SK-N-SH (cell line): ENCODE measurements at regions not wholly inside any gene's neighbourhood (a gene's known extent, or its start where the extent isn't known, plus 50 kb on each side); places are given as distances from the start of the nearest gene placed in this dataset.
A peak's percentile ranks its signal among the peaks of the same experiment; 100 is the strongest.

Experiments used
- CTCF ChIA-PET: fragments of 300-600, 350-600 bp; formaldehyde crosslinking; extraction: SDS; loops from one replicate; lab custom pipeline; 2021; lab: Yijun Ruan, JAX
- POLR2A ChIA-PET: fragments of 350-600 bp; sonication (Branson Sonifier 250); formaldehyde crosslinking; extraction: SDS; loops from one replicate; lab custom pipeline; 2020; ENCODE audit warnings: antibody characterized with exemption, inconsistent platforms; lab: Yijun Ruan, JAX
- DNase-seq: peaks from one replicate; pipeline ENCODE4 v3.0.0; 2012
- H2AFZ ChIP-seq: fragments of 200-600 bp; sonication (generic); 2 replicates; pipeline ENCODE4 v1.8.1; 2016; ENCODE audit warnings: antibody characterized with exemption, mild to moderate bottlenecking, low read depth
- H3F3A ChIP-seq: fragments of 200-600 bp; sonication (generic); replicated peaks from 2 replicates; pipeline ENCODE3; 2016; ENCODE audit warnings: antibody characterized with exemption, mild to moderate bottlenecking; ENCODE audit not compliant: insufficient read depth
- H3K27ac ChIP-seq, 2 experiments: fragments of 200-500 bp in 1 of 2; fragments of 200-600 bp in 1 of 2; sonication (Bioruptor generic) in 1 of 2; sonication (generic), shearing (Covaris generic) in 1 of 2; 2 replicates each; pipeline versions ENCODE4 v1.5.1 to v1.6.1; 2014 to 2016; ENCODE audit warnings: low read depth in 2 of 2, inconsistent platforms in 1 of 2, low read length in 1 of 2, mild to moderate bottlenecking in 1 of 2, mixed read lengths in 1 of 2
- H3K27me3 ChIP-seq: fragments of 200-600 bp; sonication (generic), shearing (Covaris generic); 2 replicates; pipeline ENCODE4 v1.6.1; 2016; ENCODE audit warnings: mixed run types; ENCODE audit not compliant: insufficient read depth
- H3K36me3 ChIP-seq, 2 experiments: fragments of 200-500 bp in 1 of 2; fragments of 200-600 bp in 1 of 2; sonication (Bioruptor generic) in 1 of 2; sonication (generic) in 1 of 2; replicated peaks in 1 of 2; 2 replicates each; pipeline versions ENCODE3 to v1.5.1; 2014 to 2016; ENCODE audit warnings: low read length in 1 of 2, mild to moderate bottlenecking in 1 of 2; ENCODE audit not compliant: insufficient read depth in 2 of 2, control insufficient read depth in 1 of 2
- H3K4me1 ChIP-seq, 2 experiments: fragments of 200-500 bp in 1 of 2; fragments of 200-600 bp in 1 of 2; sonication (Bioruptor generic) in 1 of 2; sonication (generic), shearing (Covaris generic) in 1 of 2; 2 replicates each; pipeline versions ENCODE4 v1.5.1 to v1.6.1; 2014 to 2016; ENCODE audit warnings: low read depth in 1 of 2, low read length in 1 of 2, mixed run types in 1 of 2; ENCODE audit not compliant: insufficient read depth in 2 of 2, control insufficient read depth in 1 of 2
- H3K4me2 ChIP-seq: fragments of 200-600 bp; sonication (generic), shearing (Covaris generic); 2 replicates; pipeline ENCODE4 v1.6.1; 2017; ENCODE audit warnings: mixed run types
- H3K4me3 ChIP-seq, 2 experiments: fragments of 200-500 bp in 1 of 2; fragments of 200-600 bp in 1 of 2; sonication (Bioruptor generic) in 1 of 2; sonication (generic), shearing (Covaris generic) in 1 of 2; 2 replicates each; pipeline versions ENCODE4 v1.5.1 to v1.8.1; 2014 to 2016; ENCODE audit warnings: low read depth in 2 of 2, inconsistent platforms in 1 of 2, low read length in 1 of 2, mild to moderate bottlenecking in 1 of 2, mixed read lengths in 1 of 2, moderate library complexity in 1 of 2
- H3K79me2 ChIP-seq: fragments of 200-600 bp; sonication (generic); 2 replicates; pipeline ENCODE4 v1.8.1; 2017; ENCODE audit warnings: mild to moderate bottlenecking; ENCODE audit not compliant: insufficient read depth
- H3K9ac ChIP-seq: fragments of 200-600 bp; sonication (generic); 2 replicates; pipeline ENCODE4 v1.6.1; 2017; ENCODE audit warnings: mixed run types
- H3K9me2 ChIP-seq: fragments of 200-600 bp; sonication (generic); 2 replicates; pipeline ENCODE4 v1.6.1; 2017; ENCODE audit warnings: mixed run types
- H3K9me3 ChIP-seq: fragments of 200-600 bp; sonication (generic); 2 replicates; pipeline ENCODE4 v1.6.1; 2017; ENCODE audit warnings: mixed run types, mild to moderate bottlenecking, moderate library complexity
- H4K20me1 ChIP-seq: fragments of 200-600 bp; sonication (generic); 2 replicates; pipeline ENCODE4 v1.6.1; 2017; ENCODE audit warnings: mild to moderate bottlenecking, mixed run types; ENCODE audit not compliant: insufficient read depth
- EP300 ChIP-seq, 2 experiments: IDR thresholded peaks; 2 replicates each; pipeline versions ENCODE4 v1.4.0 to v1.6.1; 2012; ENCODE audit warnings: borderline replicate concordance in 1 of 2, low read depth in 1 of 2, low read length in 1 of 2
- FOSL2 ChIP-seq: IDR thresholded peaks from 2 replicates; pipeline ENCODE4 v1.4.0; 2012; ENCODE audit warnings: low read depth, mild to moderate bottlenecking, moderate library complexity, borderline replicate concordance
- FOXJ3 ChIP-seq: sonication (generic); formaldehyde crosslinking; IDR thresholded peaks from 2 replicates; pipeline ENCODE4 v1.5.1; 2020; ENCODE audit warnings: mild to moderate bottlenecking, missing genetic modification reagents
- GABPA ChIP-seq: IDR thresholded peaks from 2 replicates; pipeline ENCODE4 v1.4.0; 2012; ENCODE audit warnings: low read depth, mild to moderate bottlenecking
- MXI1 ChIP-seq: IDR thresholded peaks from 2 replicates; pipeline ENCODE4 v1.6.1; 2012; ENCODE audit warnings: mild to moderate bottlenecking, low read depth, low read length, improper control_type of control experiment
- NRF1 ChIP-seq: IDR thresholded peaks from 2 replicates; pipeline ENCODE4 v1.6.1; 2012; ENCODE audit warnings: low read depth, mild to moderate bottlenecking, low read length
- POLR2AphosphoS5 ChIP-seq: IDR thresholded peaks from 2 replicates; pipeline ENCODE4 v1.6.1; 2012; ENCODE audit warnings: low read depth, low read length
- RAD21 ChIP-seq: IDR thresholded peaks from 2 replicates; pipeline ENCODE4 v1.6.1; 2012; ENCODE audit warnings: mild to moderate bottlenecking, low read length
- RFX5 ChIP-seq: IDR thresholded peaks from 2 replicates; pipeline ENCODE4 v1.6.1; 2012; ENCODE audit warnings: mild to moderate bottlenecking, improper control_type of control experiment, low read length
- SIN3A ChIP-seq: IDR thresholded peaks from 2 replicates; pipeline ENCODE4 v1.6.1; 2012; ENCODE audit warnings: low read depth, mild to moderate bottlenecking, low read length, moderate library complexity, borderline replicate concordance
- SMC3 ChIP-seq: IDR thresholded peaks from 2 replicates; pipeline ENCODE4 v1.6.1; 2012; ENCODE audit warnings: low read depth, low read length, improper control_type of control experiment
- TCF12 ChIP-seq: IDR thresholded peaks from 2 replicates; pipeline ENCODE4 v1.4.0; 2012
- TEAD4 ChIP-seq: IDR thresholded peaks from 2 replicates; pipeline ENCODE4 v1.4.0; 2012; ENCODE audit warnings: mild to moderate bottlenecking, borderline replicate concordance; ENCODE audit not compliant: insufficient read depth
- YY1 ChIP-seq: IDR thresholded peaks from 2 replicates; pipeline ENCODE4 v1.4.0; 2012; ENCODE audit warnings: low read depth, mild to moderate bottlenecking
- WGBS: methylation state at CpG from one replicate; pipeline ENCODE4 v1.1.6; 2017; ENCODE audit warnings: low lambda C conversion rate; 5-methylcytosine and 5-hydroxymethylcytosine counted together
- TF ChIP-seq, protein P1 (sequence below): fragments of 150-350 bp; IDR thresholded peaks from 2 replicates; pipeline ENCODE4 v1.6.1; 2016; ENCODE audit warnings: mild to moderate bottlenecking, low read depth, low read length
- TF ChIP-seq, protein P2 (sequence below): IDR thresholded peaks from 2 replicates; pipeline ENCODE4 v1.4.0; 2012; ENCODE audit warnings: low read depth, borderline replicate concordance
- TF ChIP-seq, protein P3 (sequence below): IDR thresholded peaks from 2 replicates; pipeline ENCODE4 v1.4.0; 2012; ENCODE audit warnings: low read depth
- TF ChIP-seq, protein P4 (sequence below): fragments of 150-350 bp; IDR thresholded peaks from 2 replicates; pipeline ENCODE4 v1.6.1; 2017; ENCODE audit warnings: antibody characterized with exemption, low read length, low read depth, borderline replicate concordance
- TF ChIP-seq, protein P5 (sequence below): fragments of 200-600 bp; sonication (generic); IDR thresholded peaks from 2 replicates; pipeline ENCODE4 v1.6.1; 2017; ENCODE audit warnings: antibody characterized with exemption, mild to moderate bottlenecking, moderate library complexity

DNA sequence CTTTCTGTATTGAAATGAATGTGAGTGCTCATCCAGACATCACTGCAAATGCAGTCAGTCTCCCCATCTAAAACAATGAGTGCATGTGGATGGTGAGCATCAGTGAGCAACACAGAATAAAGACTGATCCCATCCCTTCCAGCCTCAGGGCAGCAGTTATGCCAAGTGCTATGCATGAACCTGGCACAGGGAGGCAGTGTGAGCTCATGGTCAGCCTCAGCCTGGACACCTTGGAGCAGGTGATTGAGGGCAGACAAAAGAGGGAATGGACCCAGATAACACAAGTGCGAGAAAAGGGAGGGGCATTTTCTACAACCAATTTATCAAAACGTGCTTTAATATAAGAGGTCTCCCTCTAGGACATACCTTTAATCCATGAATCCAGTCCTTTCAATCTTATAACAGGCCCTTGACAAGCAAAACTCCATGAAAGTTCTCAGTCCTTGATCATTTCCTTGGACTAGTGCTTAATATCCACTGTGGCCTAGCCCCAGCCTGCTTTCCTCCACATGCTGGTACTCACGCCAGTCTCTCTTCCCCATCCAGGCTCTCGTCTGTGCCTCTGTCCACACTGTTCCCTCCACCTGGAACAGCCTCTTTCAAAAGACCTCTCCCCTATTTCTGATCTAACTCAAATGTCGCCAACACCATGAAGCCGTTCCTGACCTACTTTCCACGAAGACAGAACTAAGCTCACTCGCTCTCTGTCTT lies 50.5 kb upstream of the LRRC55 start:
- CTCF ChIA-PET: interaction anchor here (0.8 to 6.1 kb wide), 7 partner anchors 13 to 289 kb away, joined by 3 to 128 read pairs (median 5); no protein-coding TSS in a partner anchor
- H4K20me1 ChIP-seq: no peaks in the 10 kb centered on the region
- no peak overlapping the region for H3K9ac ChIP-seq
- peak overlapping the region in 1 of 2 experiments; percentile 39; a peak in 1 of 4 replicates for H3K27ac ChIP-seq
- H3K4me2 ChIP-seq: no peak overlapping the region
- H3F3A ChIP-seq: no peaks in the 10 kb centered on the region
- H3K4me1 ChIP-seq: peaks cover 0 to 3% of the 10 kb centered on the region in 2 experiments; a peak in 1 of 4 replicates
- H3K27me3 ChIP-seq: no peaks in the 10 kb centered on the region
- no peaks in the 10 kb centered on the region for H3K9me2 ChIP-seq
- peak; percentile 25 for DNase-seq
- no peak for TF ChIP-seq GABPA
- TF ChIP-seq, protein P1, sequence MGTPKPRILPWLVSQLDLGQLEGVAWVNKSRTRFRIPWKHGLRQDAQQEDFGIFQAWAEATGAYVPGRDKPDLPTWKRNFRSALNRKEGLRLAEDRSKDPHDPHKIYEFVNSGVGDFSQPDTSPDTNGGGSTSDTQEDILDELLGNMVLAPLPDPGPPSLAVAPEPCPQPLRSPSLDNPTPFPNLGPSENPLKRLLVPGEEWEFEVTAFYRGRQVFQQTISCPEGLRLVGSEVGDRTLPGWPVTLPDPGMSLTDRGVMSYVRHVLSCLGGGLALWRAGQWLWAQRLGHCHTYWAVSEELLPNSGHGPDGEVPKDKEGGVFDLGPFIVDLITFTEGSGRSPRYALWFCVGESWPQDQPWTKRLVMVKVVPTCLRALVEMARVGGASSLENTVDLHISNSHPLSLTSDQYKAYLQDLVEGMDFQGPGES: no peak
- no peak for TF ChIP-seq RFX5
- peak; percentile 88 for TF ChIP-seq RAD21
- TF ChIP-seq SMC3: peak; percentile 85
- TF ChIP-seq FOSL2: no peak
- TF ChIP-seq POLR2AphosphoS5: no peak
- TF ChIP-seq SIN3A: no peak
- no peak for TF ChIP-seq NRF1
- no peak for TF ChIP-seq FOXJ3
- no peak for TF ChIP-seq YY1
- TF ChIP-seq, protein P2, sequence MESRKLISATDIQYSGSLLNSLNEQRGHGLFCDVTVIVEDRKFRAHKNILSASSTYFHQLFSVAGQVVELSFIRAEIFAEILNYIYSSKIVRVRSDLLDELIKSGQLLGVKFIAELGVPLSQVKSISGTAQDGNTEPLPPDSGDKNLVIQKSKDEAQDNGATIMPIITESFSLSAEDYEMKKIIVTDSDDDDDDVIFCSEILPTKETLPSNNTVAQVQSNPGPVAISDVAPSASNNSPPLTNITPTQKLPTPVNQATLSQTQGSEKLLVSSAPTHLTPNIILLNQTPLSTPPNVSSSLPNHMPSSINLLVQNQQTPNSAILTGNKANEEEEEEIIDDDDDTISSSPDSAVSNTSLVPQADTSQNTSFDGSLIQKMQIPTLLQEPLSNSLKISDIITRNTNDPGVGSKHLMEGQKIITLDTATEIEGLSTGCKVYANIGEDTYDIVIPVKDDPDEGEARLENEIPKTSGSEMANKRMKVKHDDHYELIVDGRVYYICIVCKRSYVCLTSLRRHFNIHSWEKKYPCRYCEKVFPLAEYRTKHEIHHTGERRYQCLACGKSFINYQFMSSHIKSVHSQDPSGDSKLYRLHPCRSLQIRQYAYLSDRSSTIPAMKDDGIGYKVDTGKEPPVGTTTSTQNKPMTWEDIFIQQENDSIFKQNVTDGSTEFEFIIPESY: no peak
- TF ChIP-seq, protein P3, sequence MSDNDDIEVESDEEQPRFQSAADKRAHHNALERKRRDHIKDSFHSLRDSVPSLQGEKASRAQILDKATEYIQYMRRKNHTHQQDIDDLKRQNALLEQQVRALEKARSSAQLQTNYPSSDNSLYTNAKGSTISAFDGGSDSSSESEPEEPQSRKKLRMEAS: no peak
- TF ChIP-seq MXI1: no peak
- TF ChIP-seq TEAD4: no peak
- TF ChIP-seq TCF12: no peak
- TF ChIP-seq, protein P4, sequence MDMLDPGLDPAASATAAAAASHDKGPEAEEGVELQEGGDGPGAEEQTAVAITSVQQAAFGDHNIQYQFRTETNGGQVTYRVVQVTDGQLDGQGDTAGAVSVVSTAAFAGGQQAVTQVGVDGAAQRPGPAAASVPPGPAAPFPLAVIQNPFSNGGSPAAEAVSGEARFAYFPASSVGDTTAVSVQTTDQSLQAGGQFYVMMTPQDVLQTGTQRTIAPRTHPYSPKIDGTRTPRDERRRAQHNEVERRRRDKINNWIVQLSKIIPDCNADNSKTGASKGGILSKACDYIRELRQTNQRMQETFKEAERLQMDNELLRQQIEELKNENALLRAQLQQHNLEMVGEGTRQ: no peak
- TF ChIP-seq EP300 (IDR thresholded peaks at IDR 0.05; ENCODE audit: borderline replicate concordance in 1 of 2, low read depth in 1 of 2, low read length in 1 of 2): no peak
- TF ChIP-seq, protein P5, sequence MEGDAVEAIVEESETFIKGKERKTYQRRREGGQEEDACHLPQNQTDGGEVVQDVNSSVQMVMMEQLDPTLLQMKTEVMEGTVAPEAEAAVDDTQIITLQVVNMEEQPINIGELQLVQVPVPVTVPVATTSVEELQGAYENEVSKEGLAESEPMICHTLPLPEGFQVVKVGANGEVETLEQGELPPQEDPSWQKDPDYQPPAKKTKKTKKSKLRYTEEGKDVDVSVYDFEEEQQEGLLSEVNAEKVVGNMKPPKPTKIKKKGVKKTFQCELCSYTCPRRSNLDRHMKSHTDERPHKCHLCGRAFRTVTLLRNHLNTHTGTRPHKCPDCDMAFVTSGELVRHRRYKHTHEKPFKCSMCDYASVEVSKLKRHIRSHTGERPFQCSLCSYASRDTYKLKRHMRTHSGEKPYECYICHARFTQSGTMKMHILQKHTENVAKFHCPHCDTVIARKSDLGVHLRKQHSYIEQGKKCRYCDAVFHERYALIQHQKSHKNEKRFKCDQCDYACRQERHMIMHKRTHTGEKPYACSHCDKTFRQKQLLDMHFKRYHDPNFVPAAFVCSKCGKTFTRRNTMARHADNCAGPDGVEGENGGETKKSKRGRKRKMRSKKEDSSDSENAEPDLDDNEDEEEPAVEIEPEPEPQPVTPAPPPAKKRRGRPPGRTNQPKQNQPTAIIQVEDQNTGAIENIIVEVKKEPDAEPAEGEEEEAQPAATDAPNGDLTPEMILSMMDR: peak; percentile 52
- H3K9me3 ChIP-seq: no peaks in the 10 kb centered on the region
- no peaks in the 10 kb centered on the region for H3K36me3 ChIP-seq
- H2AFZ ChIP-seq: no peak overlapping the region
- H3K79me2 ChIP-seq: no peaks in the 10 kb centered on the region
- 64% methylated on average over 8 of the region's 8 CpGs for WGBS
- POLR2A ChIA-PET: no interaction called here
- peak overlapping the region in 1 of 2 experiments; percentile 54; a peak in 1 of 4 replicates for H3K4me3 ChIP-seq
